Activated naive CD8-positive, alpha-beta T cell treated with anti-CD3 and anti-CD28 coated beads, Interleukin-2, amount 10 ng/mL, durations not matched to agents 7 days and 5 days (primary cell): ENCODE measurements at regions not wholly inside any gene's neighbourhood (a gene's known extent, or its start where the extent isn't known, plus 50 kb on each side); places are given as distances from the start of the nearest gene placed in this dataset.

Source experiments
- ATAC-seq: fragments of 150-1000 bp; cut with Tn5 transposase; one replicate; pipeline ENCODE4 v1.10.0; 2021; ENCODE audit warnings: low read depth, moderate library complexity
- POLR2A ChIA-PET: fragments of 350-600 bp; sonication (Branson Sonifier 250); formaldehyde crosslinking; loops from one replicate; lab custom pipeline; 2021; ENCODE audit warnings: antibody characterized with exemption; lab: Charles Lee
- DNase-seq: peaks from one replicate; pipeline ENCODE4 v3.0.0; 2021
- H3K27ac Mint-ChIP-seq: one replicate; pipeline ENCODE4 v1.8.0; 2022; ENCODE audit warnings: mild to moderate bottlenecking, mixed read lengths
- H3K27me3 Mint-ChIP-seq: one replicate; pipeline ENCODE4 v1.8.0; 2022; ENCODE audit warnings: mild to moderate bottlenecking, moderate library complexity, mixed read lengths
- H3K36me3 Mint-ChIP-seq: one replicate; pipeline ENCODE4 v1.8.0; 2021; ENCODE audit warnings: mild to moderate bottlenecking, mixed read lengths
- H3K4me1 Mint-ChIP-seq: one replicate; pipeline ENCODE4 v1.8.0; 2021; ENCODE audit warnings: mixed read lengths
- H3K4me3 Mint-ChIP-seq: one replicate; pipeline ENCODE4 v1.8.0; 2022; ENCODE audit warnings: mild to moderate bottlenecking, moderate library complexity, mixed read lengths
- H3K9me3 Mint-ChIP-seq: one replicate; pipeline ENCODE4 v1.8.0; 2021; ENCODE audit warnings: mixed read lengths

DNA sequence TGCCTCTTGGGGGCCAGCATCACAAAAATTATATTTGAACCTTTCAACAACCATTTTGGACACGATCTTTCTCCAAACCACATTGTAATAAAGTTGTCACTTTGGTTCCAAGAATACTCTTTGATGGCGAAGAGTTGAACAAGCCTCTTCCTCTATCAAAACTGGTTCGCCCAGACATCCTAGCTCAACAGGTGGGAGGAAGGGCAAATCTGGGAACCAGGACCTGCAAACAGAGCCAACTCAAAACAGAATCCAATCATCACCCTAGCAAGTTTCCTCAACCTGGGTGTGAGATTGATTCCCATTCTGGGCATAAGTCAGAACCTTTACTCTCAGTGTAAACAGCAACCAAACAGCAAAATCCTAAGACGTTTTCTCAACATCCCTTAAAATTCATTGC is 141.2 kb upstream of the RREB1 start:
- POLR2A ChIA-PET: no interaction called here
- Mint-ChIP-seq H3K36me3 (no peaks in the 10 kb centered on the region), H3K4me1 (no peaks in the 10 kb centered on the region), H3K27ac (no peak overlapping the region), H3K9me3 (no peaks in the 10 kb centered on the region), H3K4me3 (no peak overlapping the region), H3K27me3 (peaks cover 2% of the 10 kb centered on the region)
- DNase-seq (no peak), ATAC-seq (no peak)

GRCh38 chr6:6968357-6968730 is 139.4 kb upstream of the RREB1 start:
- DNase-seq (no peak), ATAC-seq (no peak)
- Mint-ChIP-seq H3K36me3 (no peaks in the 10 kb centered on the region), H3K27ac (no peak overlapping the region), H3K27me3 (peaks cover 2% of the 10 kb centered on the region), H3K4me3 (no peak overlapping the region), H3K4me1 (no peaks in the 10 kb centered on the region), H3K9me3 (no peaks in the 10 kb centered on the region)
- POLR2A ChIA-PET: no interaction called here

DNA sequence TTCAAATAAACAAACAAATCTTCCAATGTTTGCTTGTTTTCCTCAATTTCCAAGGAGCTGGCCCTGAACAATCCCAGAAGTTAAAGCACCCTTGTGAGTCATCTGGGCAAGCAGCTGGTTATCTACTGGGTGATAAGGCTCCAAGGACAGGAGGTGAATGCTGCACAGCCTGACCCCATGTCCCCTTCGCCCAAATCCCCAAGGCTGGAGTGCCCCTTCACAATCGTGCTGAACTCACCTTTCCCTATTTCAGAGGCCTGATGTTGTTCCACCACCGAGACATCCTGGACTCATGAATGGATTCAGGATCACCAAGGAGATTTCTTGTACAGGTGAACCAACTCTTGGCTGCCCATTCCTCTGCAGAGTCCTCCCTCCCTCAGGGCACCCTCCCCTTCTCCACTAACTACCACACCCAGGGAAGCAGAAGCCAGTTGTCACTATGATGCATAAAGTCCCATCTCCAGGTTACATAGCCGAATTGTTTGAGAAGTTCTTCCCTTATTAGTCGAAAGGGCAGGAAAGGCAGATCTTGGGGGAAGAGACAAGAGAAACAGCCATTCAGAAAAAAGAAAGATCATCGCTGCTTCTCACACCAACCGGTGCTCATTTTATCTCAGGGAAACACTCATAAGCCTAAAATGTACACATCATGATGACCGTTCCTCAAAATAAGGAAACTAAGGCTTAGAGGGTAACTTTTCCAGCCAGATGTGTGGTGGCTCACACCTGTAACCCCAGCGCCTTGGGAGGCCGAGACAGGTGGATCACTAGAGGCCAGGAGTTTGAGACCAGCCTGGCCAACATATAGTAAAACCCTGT is 138.8 kb upstream of the RREB1 start:
- Mint-ChIP-seq H3K4me1 (no peaks in the 10 kb centered on the region), H3K9me3 (no peaks in the 10 kb centered on the region), H3K27ac (no peak overlapping the region), H3K27me3 (peaks cover 2% of the 10 kb centered on the region), H3K36me3 (no peaks in the 10 kb centered on the region), H3K4me3 (no peak overlapping the region)
- DNase-seq (no peak), ATAC-seq (no peak)
- POLR2A ChIA-PET: no interaction called here

DNA sequence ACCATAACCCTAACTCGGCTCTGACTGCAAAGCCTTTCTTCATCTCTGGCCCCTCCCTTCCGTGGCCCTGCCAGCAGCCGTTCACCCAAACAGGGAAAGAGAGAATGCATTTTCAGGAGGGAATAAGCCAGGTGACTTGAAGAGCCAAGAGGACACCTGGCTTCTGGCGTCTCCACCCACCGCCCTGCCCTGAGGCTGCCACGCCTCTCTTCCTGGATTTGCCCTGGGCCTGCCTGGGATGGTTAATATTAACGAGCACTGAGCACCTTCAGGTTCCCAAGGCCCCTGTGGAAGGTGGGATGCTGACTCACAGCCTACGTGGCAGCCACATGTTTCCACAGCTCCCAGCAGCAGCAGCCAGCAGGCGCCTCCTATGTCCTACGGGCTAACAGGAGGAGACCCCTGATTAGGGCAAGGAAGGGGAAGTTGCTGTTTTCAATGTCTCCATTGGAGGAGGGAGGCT is 138.0 kb upstream of the RREB1 start:
- Mint-ChIP-seq H3K4me1 (no peaks in the 10 kb centered on the region), H3K27me3 (no peaks in the 10 kb centered on the region), H3K9me3 (no peaks in the 10 kb centered on the region), H3K36me3 (no peaks in the 10 kb centered on the region), H3K27ac (no peak overlapping the region), H3K4me3 (no peak overlapping the region)
- ATAC-seq: no peak
- no peak for DNase-seq
- POLR2A ChIA-PET: no interaction called here

GRCh38 chr6:6970851-6971250 is 136.9 kb upstream of the RREB1 start:
- no peaks in the 10 kb centered on the region for H3K9me3 Mint-ChIP-seq
- POLR2A ChIA-PET: no interaction called here
- no peak for ATAC-seq
- no peaks in the 10 kb centered on the region for H3K36me3 Mint-ChIP-seq
- no peak overlapping the region for H3K27ac Mint-ChIP-seq
- no peaks in the 10 kb centered on the region for H3K4me1 Mint-ChIP-seq
- H3K4me3 Mint-ChIP-seq: no peak overlapping the region
- no peaks in the 10 kb centered on the region for H3K27me3 Mint-ChIP-seq
- no peak for DNase-seq

GRCh38 chr6:6971369-6971768 is 136.4 kb upstream of the RREB1 start:
- POLR2A ChIA-PET: no interaction called here

GRCh38 chr6:6972456-6972855 is 135.3 kb upstream of the RREB1 start:
- no peak overlapping the region for H3K27ac Mint-ChIP-seq
- no peak overlapping the region for H3K4me3 Mint-ChIP-seq
- DNase-seq (no peak), ATAC-seq (no peak)
- no peaks in the 10 kb centered on the region for H3K4me1 Mint-ChIP-seq
- H3K9me3 Mint-ChIP-seq: no peaks in the 10 kb centered on the region
- no peaks in the 10 kb centered on the region for H3K27me3 Mint-ChIP-seq
- POLR2A ChIA-PET: no interaction called here
- H3K36me3 Mint-ChIP-seq: no peaks in the 10 kb centered on the region

More at GRCh38 chr6:6971369-6971768, 136.4 kb upstream of the RREB1 start:
- H3K27me3 Mint-ChIP-seq: no peaks in the 10 kb centered on the region
- no peak for ATAC-seq
- no peaks in the 10 kb centered on the region for H3K9me3 Mint-ChIP-seq
- DNase-seq: no peak
- no peak overlapping the region for H3K27ac Mint-ChIP-seq
- H3K4me3 Mint-ChIP-seq: no peak overlapping the region
- H3K36me3 Mint-ChIP-seq: no peaks in the 10 kb centered on the region
- H3K4me1 Mint-ChIP-seq: no peaks in the 10 kb centered on the region

DNA sequence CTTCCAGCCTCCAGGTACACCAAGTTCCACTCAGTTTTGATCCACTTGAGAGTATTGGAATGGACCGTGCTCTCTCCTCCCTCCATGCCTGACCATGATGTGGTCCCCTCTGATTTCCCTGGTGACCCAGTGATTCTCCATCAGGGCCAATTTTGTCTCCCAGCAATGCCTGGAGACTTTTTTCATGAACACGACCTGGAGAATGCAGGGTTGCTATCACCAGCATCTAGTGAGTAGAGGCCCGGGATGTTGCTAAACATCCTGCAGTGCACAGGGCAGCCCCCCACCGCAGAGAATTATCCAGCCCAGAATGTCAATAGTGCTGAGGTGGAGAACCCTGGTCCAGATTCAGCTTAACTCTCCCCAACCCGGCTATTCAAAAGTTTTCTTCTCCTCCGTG is 134.0 kb upstream of the RREB1 start:
- POLR2A ChIA-PET: no interaction called here
- H3K4me1 Mint-ChIP-seq: no peaks in the 10 kb centered on the region
- ATAC-seq (no peak), DNase-seq (no peak)
- no peaks in the 10 kb centered on the region for H3K36me3 Mint-ChIP-seq
- peaks cover 2% of the 10 kb centered on the region for H3K27me3 Mint-ChIP-seq
- H3K9me3 Mint-ChIP-seq: no peaks in the 10 kb centered on the region
- H3K27ac Mint-ChIP-seq: no peak overlapping the region
- H3K4me3 Mint-ChIP-seq: no peak overlapping the region

GRCh38 chr6:6975459-6976111 is 132.2 kb upstream of the RREB1 start:
- no peak overlapping the region for H3K27ac Mint-ChIP-seq

DNA sequence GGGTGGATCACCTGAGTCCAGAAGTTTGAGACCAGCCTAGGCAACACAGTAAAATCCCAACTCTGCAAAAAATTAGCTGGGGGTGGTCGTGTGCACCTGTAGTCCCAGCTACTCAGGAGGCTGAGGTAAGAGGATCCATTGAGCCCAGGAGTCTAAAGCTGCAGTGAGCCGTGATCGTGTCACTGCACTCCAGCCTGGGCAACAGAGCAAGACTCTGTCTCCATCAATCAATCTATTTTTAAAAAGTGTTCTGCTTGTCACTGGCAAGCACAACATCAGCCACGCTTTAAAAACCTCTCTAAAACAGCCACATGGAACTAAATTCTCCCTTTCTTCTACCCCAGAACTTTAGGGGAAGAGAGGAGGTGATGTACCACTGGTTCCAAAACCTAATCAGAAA is 131.6 kb upstream of the RREB1 start:
- DNase-seq: no peak
- H3K4me3 Mint-ChIP-seq: no peak overlapping the region
- H3K9me3 Mint-ChIP-seq: no peaks in the 10 kb centered on the region
- no peak overlapping the region for H3K27ac Mint-ChIP-seq
- no peaks in the 10 kb centered on the region for H3K4me1 Mint-ChIP-seq
- POLR2A ChIA-PET: no interaction called here
- ATAC-seq: no peak
- no peaks in the 10 kb centered on the region for H3K36me3 Mint-ChIP-seq
- H3K27me3 Mint-ChIP-seq: peaks cover 2% of the 10 kb centered on the region

More at GRCh38 chr6:6975459-6976111, 132.2 kb upstream of the RREB1 start:
- H3K27me3 Mint-ChIP-seq: peaks cover 2% of the 10 kb centered on the region
- DNase-seq: no peak
- H3K4me3 Mint-ChIP-seq: no peak overlapping the region
- H3K36me3 Mint-ChIP-seq: no peaks in the 10 kb centered on the region
- ATAC-seq: no peak
- no peaks in the 10 kb centered on the region for H3K4me1 Mint-ChIP-seq
- H3K9me3 Mint-ChIP-seq: no peaks in the 10 kb centered on the region
- POLR2A ChIA-PET: no interaction called here

DNA sequence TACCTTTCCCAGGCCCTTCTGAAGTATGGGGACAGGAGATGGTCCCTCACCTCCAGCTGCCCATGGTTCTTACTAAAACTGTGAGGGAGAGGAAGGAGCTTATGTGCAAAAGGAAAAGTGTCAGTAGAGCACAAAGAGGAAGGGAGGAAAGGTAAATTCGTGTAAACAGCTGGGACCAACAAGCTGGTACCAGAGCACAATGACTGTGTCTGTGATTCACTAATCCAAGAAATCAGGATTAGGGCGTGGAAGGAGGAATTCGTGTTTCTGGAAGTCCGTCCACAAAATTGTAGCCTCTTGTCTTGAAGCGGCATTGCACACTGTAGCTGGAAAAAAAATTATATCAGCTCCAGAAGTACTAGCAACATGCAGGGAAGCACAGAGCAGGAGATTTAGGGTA is 129.0 kb upstream of the RREB1 start:
- ATAC-seq (no peak), DNase-seq (no peak)
- POLR2A ChIA-PET: interaction anchor here (0.6 kb wide), 1 partner anchor 15 kb away, joined by 3 read pairs; no protein-coding TSS in a partner anchor
- no peaks in the 10 kb centered on the region for H3K4me1 Mint-ChIP-seq
- no peak overlapping the region for H3K4me3 Mint-ChIP-seq
- H3K9me3 Mint-ChIP-seq: no peaks in the 10 kb centered on the region
- H3K36me3 Mint-ChIP-seq: no peaks in the 10 kb centered on the region
- peaks cover 2% of the 10 kb centered on the region for H3K27me3 Mint-ChIP-seq
- H3K27ac Mint-ChIP-seq: no peak overlapping the region

DNA sequence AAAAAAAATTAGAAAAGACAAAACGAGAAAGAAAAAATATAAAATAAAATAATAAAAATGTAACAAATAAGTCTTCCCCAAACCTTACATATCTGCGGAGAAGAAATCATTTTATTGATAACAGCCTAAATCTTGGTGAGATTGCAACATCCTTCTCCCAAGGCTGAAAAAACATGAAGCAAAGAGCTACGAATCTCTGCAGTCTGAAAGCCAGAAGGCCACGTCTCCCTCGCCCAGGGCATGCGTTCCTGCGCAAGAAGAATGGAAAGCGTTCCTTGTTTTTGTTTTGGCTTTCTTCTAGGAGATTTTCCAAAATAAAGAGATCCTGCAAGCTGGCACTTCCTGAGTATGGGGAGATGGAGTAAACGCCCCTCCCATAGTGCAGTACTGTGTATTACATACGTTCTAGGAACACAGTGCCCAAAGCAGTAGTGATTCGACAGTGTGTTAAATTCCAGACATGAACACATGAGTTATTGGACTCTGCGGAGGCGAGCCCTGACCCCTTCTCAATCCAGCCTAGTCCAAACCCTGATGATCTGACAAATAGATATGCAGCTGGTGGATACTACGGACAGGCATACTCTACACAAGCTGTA is 126.7 kb upstream of the RREB1 start:
- Mint-ChIP-seq H3K4me3 (no peak overlapping the region), H3K9me3 (no peaks in the 10 kb centered on the region), H3K4me1 (no peaks in the 10 kb centered on the region), H3K27ac (no peak overlapping the region), H3K27me3 (peaks cover 2% of the 10 kb centered on the region), H3K36me3 (no peaks in the 10 kb centered on the region)
- POLR2A ChIA-PET: no interaction called here
- ATAC-seq (no peak), DNase-seq (no peak)

GRCh38 chr6:6981681-6982322 is 126.0 kb upstream of the RREB1 start:
- no peaks in the 10 kb centered on the region for H3K36me3 Mint-ChIP-seq
- H3K4me1 Mint-ChIP-seq: no peaks in the 10 kb centered on the region
- no peak overlapping the region for H3K27ac Mint-ChIP-seq
- peaks cover 2% of the 10 kb centered on the region for H3K27me3 Mint-ChIP-seq
- no peak for DNase-seq
- no peak for ATAC-seq
- no peaks in the 10 kb centered on the region for H3K9me3 Mint-ChIP-seq
- H3K4me3 Mint-ChIP-seq: no peak overlapping the region
- POLR2A ChIA-PET: no interaction called here
